ENCODE measurements at regions not wholly inside any gene's neighbourhood (a gene's known extent, or its start where the extent isn't known, plus 50 kb on each side); places are given as distances from the start of the nearest gene placed in this dataset.

DNA sequence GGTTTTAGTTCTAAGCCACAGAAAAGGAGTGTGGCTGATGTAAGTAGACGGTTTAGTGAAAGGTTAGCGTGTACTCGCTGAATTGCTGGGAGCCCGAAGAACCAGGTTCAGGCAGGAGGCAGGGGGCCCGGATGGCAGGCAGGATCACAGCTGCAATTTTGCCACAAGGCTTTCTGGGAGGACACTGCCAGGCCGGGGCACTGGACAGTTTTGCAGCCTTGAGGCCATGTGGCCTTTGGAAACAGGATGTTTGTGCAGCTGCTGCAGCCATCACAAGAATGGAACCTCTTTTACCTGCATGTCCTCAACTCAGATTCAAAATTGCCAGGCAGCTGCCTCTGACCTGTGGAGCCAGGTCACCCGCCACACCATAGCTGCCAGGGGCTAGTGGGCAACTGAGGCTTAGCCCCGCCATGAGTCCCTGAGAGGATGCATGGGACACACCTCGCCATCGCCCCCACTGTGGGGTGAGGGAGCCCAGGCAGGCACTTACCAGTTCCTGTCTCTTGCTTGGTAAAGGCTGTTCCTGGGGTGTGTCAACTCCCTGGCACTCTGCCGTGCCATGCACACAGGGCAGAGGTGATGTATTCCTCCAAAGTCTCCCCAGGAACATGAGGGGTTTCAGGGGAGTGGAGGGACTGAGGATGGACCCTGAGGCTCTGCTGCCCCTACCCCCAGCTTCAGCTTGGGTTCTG, 188.6 kb downstream of the RPS24 start:
- TF ChIP-seq, protein P1, sequence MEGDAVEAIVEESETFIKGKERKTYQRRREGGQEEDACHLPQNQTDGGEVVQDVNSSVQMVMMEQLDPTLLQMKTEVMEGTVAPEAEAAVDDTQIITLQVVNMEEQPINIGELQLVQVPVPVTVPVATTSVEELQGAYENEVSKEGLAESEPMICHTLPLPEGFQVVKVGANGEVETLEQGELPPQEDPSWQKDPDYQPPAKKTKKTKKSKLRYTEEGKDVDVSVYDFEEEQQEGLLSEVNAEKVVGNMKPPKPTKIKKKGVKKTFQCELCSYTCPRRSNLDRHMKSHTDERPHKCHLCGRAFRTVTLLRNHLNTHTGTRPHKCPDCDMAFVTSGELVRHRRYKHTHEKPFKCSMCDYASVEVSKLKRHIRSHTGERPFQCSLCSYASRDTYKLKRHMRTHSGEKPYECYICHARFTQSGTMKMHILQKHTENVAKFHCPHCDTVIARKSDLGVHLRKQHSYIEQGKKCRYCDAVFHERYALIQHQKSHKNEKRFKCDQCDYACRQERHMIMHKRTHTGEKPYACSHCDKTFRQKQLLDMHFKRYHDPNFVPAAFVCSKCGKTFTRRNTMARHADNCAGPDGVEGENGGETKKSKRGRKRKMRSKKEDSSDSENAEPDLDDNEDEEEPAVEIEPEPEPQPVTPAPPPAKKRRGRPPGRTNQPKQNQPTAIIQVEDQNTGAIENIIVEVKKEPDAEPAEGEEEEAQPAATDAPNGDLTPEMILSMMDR (conservative IDR thresholded peaks at IDR 0.05; ENCODE audit: low read length) = no peak
- no peak for TF ChIP-seq EZH2phosphoT487 (IDR thresholded peaks at IDR 0.05; ENCODE audit: borderline replicate concordance, low read depth, low read length)

All from OCI-LY7 (cell line).